Activated CD4-positive, alpha-beta T cell treated with anti-CD3 and anti-CD28 coated beads, Interleukin-2, Interleukin-6, amounts not matched to agents 100 ng/mL and 50 ng/mL, durations not matched to agents 16 hours and 8 hours (primary cell): ENCODE measurements at regions not wholly inside any gene's neighbourhood (a gene's known extent, or its start where the extent isn't known, plus 50 kb on each side); places are given as distances from the start of the nearest gene placed in this dataset.
A peak's percentile ranks its signal among the peaks of the same experiment; 100 is the strongest.

Experiments used
- DNase-seq: peaks from one replicate; pipeline ENCODE4 v3.0.0-alpha.2; 2020

DNA sequence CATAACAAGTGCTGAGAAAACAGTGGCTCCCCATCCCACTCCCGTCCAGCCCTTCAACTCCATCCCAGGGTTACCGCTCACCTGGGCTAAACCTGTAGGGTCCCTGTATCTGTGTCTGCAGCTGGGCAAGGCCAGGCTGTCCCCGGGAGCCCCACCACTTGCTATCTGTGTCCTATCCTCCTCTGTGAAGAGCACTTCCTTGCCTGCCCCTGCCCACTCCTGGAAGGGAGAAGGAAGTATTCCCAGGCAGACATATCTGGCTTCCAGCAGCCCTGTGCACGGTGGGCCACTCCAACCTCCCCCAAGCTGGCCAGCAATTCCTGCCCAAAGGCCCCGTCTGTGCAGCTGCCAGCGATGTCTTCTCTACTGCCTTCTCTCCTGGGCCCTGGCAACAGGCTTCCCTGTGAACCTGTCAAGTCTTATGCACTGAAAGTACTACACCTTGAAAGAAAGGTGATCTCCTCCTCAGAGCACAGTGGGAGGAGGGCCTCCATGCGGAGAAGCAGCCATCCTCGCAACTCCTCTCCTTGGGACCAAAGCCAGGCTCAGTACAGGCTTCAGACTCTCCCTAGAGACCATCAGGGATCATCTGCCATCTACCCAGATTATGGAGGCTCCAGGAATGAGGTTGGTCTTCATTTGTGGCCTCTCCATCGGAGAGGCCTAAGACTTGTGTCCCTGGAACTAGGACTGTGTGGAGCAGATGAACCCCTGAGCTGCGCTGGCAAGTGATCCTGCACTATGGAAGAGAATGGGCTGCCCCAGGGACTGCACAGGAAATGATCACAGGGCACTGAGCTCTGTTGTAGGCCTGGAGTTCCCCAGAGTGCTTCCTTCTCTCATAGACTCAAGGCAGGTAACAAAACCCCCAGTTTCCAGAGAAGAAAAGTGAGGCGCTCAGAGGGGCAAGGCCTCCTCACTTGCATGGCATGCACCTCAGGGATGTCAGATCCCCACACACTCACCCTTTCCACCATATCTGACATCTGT is 663.6 kb downstream of the BCL11B start:
- no peak for DNase-seq

GRCh38 chr14:98612434-98613200 is 659.4 kb downstream of the BCL11B start:
- no peak for DNase-seq

- no peak for DNase-seq
These were observed 657.3 kb downstream of the BCL11B start for GRCh38 chr14:98614741-98615140.

GRCh38 chr14:98622208-98623051 is 649.6 kb downstream of the BCL11B start:
- no peak for DNase-seq

DNA sequence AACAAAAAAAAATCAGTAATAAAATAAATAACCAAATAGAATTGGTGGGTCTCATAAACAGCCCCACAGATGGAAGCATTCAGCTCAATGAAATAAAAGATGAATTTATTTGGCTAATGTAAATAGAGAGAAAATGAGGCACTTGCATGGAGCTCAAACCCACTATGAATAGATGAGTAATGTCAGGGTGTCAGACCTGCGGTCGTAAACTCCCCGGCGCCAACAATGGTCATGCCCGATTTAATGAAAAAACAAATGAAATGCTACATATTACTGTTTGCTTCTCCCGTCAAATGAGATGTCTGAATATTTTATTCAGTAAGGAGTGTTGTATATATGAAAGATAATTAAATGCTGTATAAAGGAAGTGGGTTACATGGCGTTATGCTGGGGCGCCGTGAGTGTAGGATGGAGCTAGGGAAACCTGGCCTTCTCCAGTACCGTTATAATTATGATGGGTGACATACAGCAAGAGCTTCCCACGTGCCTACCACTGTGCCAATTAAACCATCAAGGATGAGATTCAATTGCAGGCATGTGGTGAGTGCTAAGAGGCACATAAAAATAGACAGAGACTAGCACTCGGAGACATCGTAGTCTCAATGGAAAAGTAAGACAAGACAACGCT is 648.1 kb downstream of the BCL11B start:
- no peak for DNase-seq

- no peak for DNase-seq
These were observed 638.6 kb downstream of the BCL11B start for GRCh38 chr14:98633380-98633779.

DNA sequence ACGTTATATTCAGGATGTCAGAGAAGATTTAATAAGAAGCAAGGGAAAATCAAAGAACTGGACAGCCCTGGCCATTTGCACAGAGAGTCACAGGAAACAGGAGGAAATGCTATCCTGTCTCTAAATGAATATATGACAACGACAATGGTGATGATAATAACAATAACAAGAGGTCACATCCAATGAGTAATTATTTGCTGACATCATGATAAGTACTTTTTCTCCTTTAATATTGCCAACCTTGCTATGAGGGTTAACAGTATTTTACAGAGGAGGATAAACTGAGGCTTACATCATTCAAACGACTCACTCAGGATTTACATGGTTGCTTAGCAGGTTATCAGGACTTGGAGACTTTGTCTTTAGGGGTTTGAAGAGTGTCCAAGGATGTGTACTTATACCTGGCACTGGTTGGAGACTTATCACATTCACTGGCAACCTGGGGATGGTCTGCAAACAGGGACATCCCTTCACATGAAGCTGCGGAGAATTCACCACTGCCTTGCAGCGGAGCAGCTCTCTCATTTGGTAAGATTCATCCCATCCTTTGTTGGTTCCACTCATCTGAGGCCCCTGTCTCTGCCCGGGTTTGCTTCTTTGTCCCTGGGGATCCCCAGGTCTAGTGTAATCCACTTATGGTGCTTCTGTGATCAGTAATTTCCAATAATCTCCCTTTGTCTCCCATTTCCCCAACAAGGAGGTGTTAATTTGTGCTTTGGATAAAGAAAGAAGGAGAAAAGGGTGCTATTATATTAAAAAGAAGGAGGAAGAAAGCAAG is 637.8 kb downstream of the BCL11B start:
- DNase-seq, result no peak

GRCh38 chr14:98638366-98638765 is 633.6 kb downstream of the BCL11B start:
- no peak for DNase-seq

GRCh38 chr14:98647754-98648153 is 624.2 kb downstream of the BCL11B start:
- DNase-seq, result no peak

- no peak for DNase-seq
These were observed 621.0 kb downstream of the BCL11B start for GRCh38 chr14:98651037-98651436.

- DNase-seq, result no peak
These were observed 607.0 kb downstream of the BCL11B start for GRCh38 chr14:98665007-98665406.

DNA sequence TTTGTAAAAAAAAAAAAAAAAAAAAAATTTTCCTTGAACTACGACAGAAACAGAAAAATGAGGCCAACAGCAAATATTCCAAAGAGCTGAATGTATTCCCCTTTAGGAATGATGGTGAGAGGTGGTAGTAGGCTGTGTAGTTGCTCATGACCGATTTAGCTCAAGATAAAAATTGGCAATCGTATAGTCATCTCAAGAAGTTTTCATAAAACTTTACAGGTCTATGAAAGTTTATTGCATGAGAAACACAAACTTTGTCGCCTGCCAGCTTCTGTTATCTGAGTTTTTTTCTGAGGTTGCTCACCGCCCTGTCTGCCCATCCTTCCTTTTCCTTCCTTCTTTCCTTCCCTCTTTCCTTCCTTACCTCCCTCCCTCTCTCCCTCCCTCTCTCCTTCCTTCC is 605.5 kb downstream of the BCL11B start:
- no peak for DNase-seq

DNA sequence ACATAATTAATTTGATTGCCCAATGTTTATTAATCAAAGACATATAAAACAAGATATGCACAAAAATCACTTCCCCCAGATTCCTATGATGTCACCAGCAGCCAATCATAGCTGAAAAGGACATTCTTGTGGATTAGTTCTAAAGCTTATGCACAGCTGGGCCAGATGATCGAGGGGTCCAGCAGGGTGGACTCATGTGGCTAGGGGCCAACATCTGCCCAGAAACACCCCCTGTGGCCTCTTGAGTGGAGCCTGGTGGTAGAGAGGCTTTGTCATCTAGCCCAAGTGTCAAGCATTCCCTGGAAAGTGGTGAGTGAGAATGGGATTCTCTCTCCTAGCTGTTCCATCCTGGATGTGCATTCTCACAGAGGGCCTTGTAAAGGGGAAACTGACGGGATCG is 590.0 kb downstream of the BCL11B start:
- no peak for DNase-seq

DNA sequence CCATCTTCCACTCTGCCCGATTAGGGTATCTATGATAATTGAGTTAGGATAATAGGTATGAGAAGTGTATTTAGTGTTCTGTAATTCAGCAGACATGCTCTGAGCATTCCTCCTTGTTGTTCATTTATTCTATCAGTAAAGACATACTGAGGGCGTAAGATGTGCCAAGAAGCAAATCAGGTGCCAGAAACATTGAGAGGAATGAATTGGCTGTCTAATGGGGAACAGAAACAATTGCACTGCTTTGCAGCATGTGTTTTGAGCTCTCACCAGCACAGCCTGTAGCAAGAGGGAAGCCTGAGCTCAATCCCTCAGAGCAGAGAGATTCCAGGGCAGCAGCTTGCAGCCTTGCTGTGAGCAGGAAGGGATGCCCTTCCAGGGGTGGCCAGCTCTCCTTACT is 589.3 kb downstream of the BCL11B start:
- no peak for DNase-seq

GRCh38 chr14:98684468-98684867 is 587.5 kb downstream of the BCL11B start:
- no peak for DNase-seq

DNA sequence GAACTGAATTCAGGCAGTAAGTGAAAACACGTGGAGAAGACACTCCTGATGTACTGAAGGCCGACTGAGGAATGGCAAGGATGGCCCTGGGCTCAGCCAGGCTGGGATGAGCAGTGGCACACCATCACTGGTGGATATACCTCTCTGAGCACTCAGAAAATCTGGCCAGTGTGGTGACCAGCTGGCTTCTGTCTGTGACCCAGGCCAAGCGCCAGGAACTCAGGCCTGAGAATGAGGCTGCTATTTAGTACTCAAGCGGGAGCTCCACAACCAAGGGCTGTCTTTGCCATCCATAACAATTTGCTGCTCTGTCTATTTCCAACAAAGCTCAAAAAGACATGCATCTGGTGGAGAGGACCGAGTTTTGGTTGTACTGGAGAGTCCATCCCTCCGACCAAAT is 586.3 kb downstream of the BCL11B start:
- DNase-seq, result no peak

GRCh38 chr14:98688446-98688845 is 583.6 kb downstream of the BCL11B start:
- DNase-seq, result no peak

GRCh38 chr14:98689951-98690350 is 582.0 kb downstream of the BCL11B start:
- no peak for DNase-seq

DNA sequence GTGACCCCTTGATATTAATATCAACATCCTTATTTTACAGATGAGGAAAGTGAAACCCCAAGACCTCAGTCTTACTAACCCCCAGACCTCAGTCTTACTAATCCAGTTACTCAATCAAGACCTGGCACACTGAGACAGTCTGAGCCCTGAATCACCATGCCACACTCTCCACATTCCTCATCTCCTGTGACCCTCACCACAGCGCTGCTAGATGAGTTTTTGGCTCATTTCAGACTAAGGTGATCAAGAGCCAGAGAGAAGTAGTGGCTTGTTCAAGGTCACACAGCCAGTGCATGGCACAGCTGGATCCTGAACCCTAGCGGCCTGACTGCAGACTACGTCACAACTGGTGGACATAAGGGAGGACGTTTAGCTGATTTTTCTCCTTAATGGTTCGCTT is 579.2 kb downstream of the BCL11B start:
- peak; percentile 29 for DNase-seq

GRCh38 chr14:98694541-98694940 is 577.5 kb downstream of the BCL11B start:
- no peak for DNase-seq

DNA sequence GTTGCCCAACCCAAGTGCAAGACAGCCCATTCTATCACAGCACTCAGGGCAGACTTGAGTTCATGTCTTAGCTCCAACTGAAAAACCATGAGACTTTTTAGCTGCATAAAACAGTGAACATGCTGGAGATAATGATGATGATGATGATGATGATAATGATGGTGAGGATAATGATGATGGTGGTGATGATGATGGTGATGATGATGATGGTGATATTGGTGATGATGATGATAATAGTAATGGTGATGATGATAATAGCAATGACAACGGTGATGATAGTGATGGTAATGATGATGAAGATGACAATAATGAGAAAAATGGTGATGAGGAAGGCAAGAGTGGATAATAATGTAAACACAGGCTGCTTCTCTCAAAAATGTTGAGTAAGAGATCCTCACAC is 576.2 kb downstream of the BCL11B start:
- DNase-seq, result no peak

GRCh38 chr14:98698341-98698740 is 573.7 kb downstream of the BCL11B start:
- DNase-seq, result no peak
